ENCODE measurements at regions not wholly inside any gene's neighbourhood (a gene's known extent, or its start where the extent isn't known, plus 50 kb on each side); places are given as distances from the start of the nearest gene placed in this dataset.

- no peak for TF ChIP-seq CTCF (IDR thresholded peaks at IDR 0.05; ENCODE audit: extremely low read depth, missing control alignments)
- DNase-seq (ENCODE audit: low spot score): no peak
Measured at GRCh38 chr13:29978211-29978610, 127.8 kb upstream of the UBL3 start.

- no peak for TF ChIP-seq CTCF (IDR thresholded peaks at IDR 0.05; ENCODE audit: extremely low read depth, missing control alignments)
- DNase-seq (ENCODE audit: low spot score): no peak
Measured at GRCh38 chr13:29977476-29978120, 127.2 kb upstream of the UBL3 start.

- no peak for DNase-seq (ENCODE audit: low spot score)
- TF ChIP-seq CTCF (IDR thresholded peaks at IDR 0.05; ENCODE audit: extremely low read depth, missing control alignments): no peak
Measured at GRCh38 chr13:29976535-29976934, 126.1 kb upstream of the UBL3 start.

GRCh38 chr13:29975283-29975682 lies 124.9 kb upstream of the UBL3 start:
- TF ChIP-seq CTCF (IDR thresholded peaks at IDR 0.05; ENCODE audit: extremely low read depth, missing control alignments): no peak
- no peak for DNase-seq (ENCODE audit: low spot score)

- TF ChIP-seq CTCF (IDR thresholded peaks at IDR 0.05; ENCODE audit: extremely low read depth, missing control alignments): no peak
- no peak for DNase-seq (ENCODE audit: low spot score)
Measured at GRCh38 chr13:29969286-29969685, 118.9 kb upstream of the UBL3 start.

- no peak for DNase-seq (ENCODE audit: low spot score)
- no peak for TF ChIP-seq CTCF (IDR thresholded peaks at IDR 0.05; ENCODE audit: extremely low read depth, missing control alignments)
Measured at GRCh38 chr13:29964181-29964845, 113.9 kb upstream of the UBL3 start.

- DNase-seq (ENCODE audit: low spot score): no peak
- no peak for TF ChIP-seq CTCF (IDR thresholded peaks at IDR 0.05; ENCODE audit: extremely low read depth, missing control alignments)
Measured at GRCh38 chr13:29963089-29963488, 112.7 kb upstream of the UBL3 start.
